Esophagus muscularis mucosa (tissue), 3 donors: ENCODE measurements at regions not wholly inside any gene's neighbourhood (a gene's known extent, or its start where the extent isn't known, plus 50 kb on each side); places are given as distances from the start of the nearest gene placed in this dataset.

Experiments
- CTCF ChIP-seq, 3 experiments: fragments of 200-600 bp in 2 of 3; fragments of 450-650 bp in 1 of 3; sonication (generic) in 2 of 3; IDR thresholded peaks; one replicate each; pipeline ENCODE4 v1.5.1; 2017 to 2019; ENCODE audit warnings: antibody characterized with exemption in 3 of 3, mild to moderate bottlenecking in 2 of 3, moderate library complexity in 1 of 3
- POLR2A ChIP-seq: fragments of 450-650 bp; IDR thresholded peaks from one replicate; pipeline ENCODE4 v1.6.1; 2017; ENCODE audit warnings: antibody characterized with exemption, moderate library complexity, mild to moderate bottlenecking, low read depth

GRCh38 chr3:146308682-146309081, 57.8 kb upstream of the PLSCR4 start:
- TF ChIP-seq CTCF (IDR thresholded peaks at IDR 0.05) (no peak), POLR2A (no peak)
